ENCODE measurements at regions not wholly inside any gene's neighbourhood (a gene's known extent, or its start where the extent isn't known, plus 50 kb on each side); places are given as distances from the start of the nearest gene placed in this dataset.

- no peak overlapping the region for H3K4me3 ChIP-seq (ENCODE audit: control insufficient read depth, low read depth, low read length)
- DNase-seq (ENCODE audit: low read depth), result no peak
- no peak for TF ChIP-seq CTCF (conservative IDR thresholded peaks at IDR 0.05; ENCODE audit: control insufficient read depth, insufficient read depth, low read depth, low read length)
Observed at GRCh38 chr1:39128126-39128525, 76.4 kb upstream of the MACF1 start.

- no peak for TF ChIP-seq CTCF (conservative IDR thresholded peaks at IDR 0.05; ENCODE audit: control insufficient read depth, insufficient read depth, low read depth, low read length)
- H3K4me3 ChIP-seq (ENCODE audit: control insufficient read depth, low read depth, low read length), result no peak overlapping the region
- no peak for DNase-seq (ENCODE audit: low read depth)
Observed at GRCh38 chr1:39128959-39129358, 75.5 kb upstream of the MACF1 start.

- peak; percentile 52 for DNase-seq (ENCODE audit: low read depth)
- TF ChIP-seq CTCF (conservative IDR thresholded peaks at IDR 0.05; ENCODE audit: control insufficient read depth, insufficient read depth, low read depth, low read length), result peak; percentile 39
- no peak overlapping the region for H3K4me3 ChIP-seq (ENCODE audit: control insufficient read depth, low read depth, low read length)
Observed at GRCh38 chr1:39129514-39129913, 75.0 kb upstream of the MACF1 start.

- no peak for TF ChIP-seq CTCF (conservative IDR thresholded peaks at IDR 0.05; ENCODE audit: control insufficient read depth, insufficient read depth, low read depth, low read length)
- DNase-seq (ENCODE audit: low read depth), result peak; percentile 92
- no peak overlapping the region for H3K4me3 ChIP-seq (ENCODE audit: control insufficient read depth, low read depth, low read length)
Observed at GRCh38 chr1:39130325-39130724, 74.2 kb upstream of the MACF1 start.

GRCh38 chr1:39131940-39132339 is 72.6 kb upstream of the MACF1 start:
- no peak for TF ChIP-seq CTCF (conservative IDR thresholded peaks at IDR 0.05; ENCODE audit: control insufficient read depth, insufficient read depth, low read depth, low read length)
- DNase-seq (ENCODE audit: low read depth), result no peak
- H3K4me3 ChIP-seq (ENCODE audit: control insufficient read depth, low read depth, low read length), result no peak overlapping the region

GRCh38 chr1:39132505-39133339 is 71.8 kb upstream of the MACF1 start:
- peak; percentile 55 for DNase-seq (ENCODE audit: low read depth)
- no peak overlapping the region for H3K4me3 ChIP-seq (ENCODE audit: control insufficient read depth, low read depth, low read length)
- no peak for TF ChIP-seq CTCF (conservative IDR thresholded peaks at IDR 0.05; ENCODE audit: control insufficient read depth, insufficient read depth, low read depth, low read length)

Measured in fibroblast of mammary gland (primary cell).